ENCODE measurements at regions not wholly inside any gene's neighbourhood (a gene's known extent, or its start where the extent isn't known, plus 50 kb on each side); places are given as distances from the start of the nearest gene placed in this dataset.

GRCh38 chr13:70534466-70534865 is 426.2 kb upstream of the KLHL1 start (continued):
- TF ChIP-seq ZNF280C (tag by site-specific recombination; IDR thresholded peaks at IDR 0.05) (no peak), ZSCAN4 (tag by site-specific recombination; IDR thresholded peaks at IDR 0.05) (no peak), ZNF223 (tag by site-specific recombination; IDR thresholded peaks at IDR 0.05) (no peak), FEZF1 (tag by site-specific recombination; IDR thresholded peaks at IDR 0.05) (no peak)

GRCh38 chr13:70529652-70530051 is 421.4 kb upstream of the KLHL1 start:
- CTCF ChIA-PET = no interaction called here
- H3K9me3 ChIP-seq (ENCODE audit: control insufficient read depth, insufficient read depth, low read depth, low read length) = no peaks in the 10 kb centered on the region
- POLR2A ChIA-PET = no interaction called here
- H3K27ac ChIP-seq (ENCODE audit: extremely low read depth, low read depth, low read length) = no peak overlapping the region
- H3K4me3 ChIP-seq (ENCODE audit: low read depth, low read length) = no peak overlapping the region
- TF ChIP-seq YY1 (tag by site-specific recombination; IDR thresholded peaks at IDR 0.05) (no peak), ZNF335 (tag by site-specific recombination; conservative IDR thresholded peaks at IDR 0.05) (no peak), ZNF596 (tag by site-specific recombination; IDR thresholded peaks at IDR 0.05) (no peak), KLF9 (tag by site-specific recombination; IDR thresholded peaks at IDR 0.05; ENCODE audit: low read depth) (no peak), ZNF561 (tag by site-specific recombination; IDR thresholded peaks at IDR 0.05; ENCODE audit: borderline replicate concordance) (no peak), BCL11B (tag by site-specific recombination; IDR thresholded peaks at IDR 0.05; ENCODE audit: low read depth) (no peak), ZNF157 (tag by site-specific recombination; IDR thresholded peaks at IDR 0.05) (no peak), HOXA7 (CRISPR knock-in tag; IDR thresholded peaks at IDR 0.05; ENCODE audit: borderline replicate concordance) (no peak), ZNF292 (tag by site-specific recombination; IDR thresholded peaks at IDR 0.05; ENCODE audit: borderline replicate concordance, low read depth) (no peak), ZBTB49 (tag by site-specific recombination; IDR thresholded peaks at IDR 0.05; ENCODE audit: low read depth) (no peak)
- no peaks in the 10 kb centered on the region for H3K4me1 ChIP-seq (ENCODE audit: control insufficient read depth, insufficient read depth, low read length)
- H3K36me3 ChIP-seq (ENCODE audit: control insufficient read depth in 2 of 2, insufficient read depth in 1 of 2, low read length in 2 of 2) = no peaks in the 10 kb centered on the region

GRCh38 chr13:70527599-70527998 is 419.3 kb upstream of the KLHL1 start:
- H3K36me3 ChIP-seq (ENCODE audit: control insufficient read depth in 2 of 2, insufficient read depth in 1 of 2, low read length in 2 of 2) = no peaks in the 10 kb centered on the region
- no peak overlapping the region for H3K4me3 ChIP-seq (ENCODE audit: low read depth, low read length)
- no peaks in the 10 kb centered on the region for H3K9me3 ChIP-seq (ENCODE audit: control insufficient read depth, insufficient read depth, low read depth, low read length)
- H3K27ac ChIP-seq (ENCODE audit: extremely low read depth, low read depth, low read length) = no peak overlapping the region
- ChIA-PET CTCF (no interaction called here), POLR2A (no interaction called here)
- H3K4me1 ChIP-seq (ENCODE audit: control insufficient read depth, insufficient read depth, low read length) = no peaks in the 10 kb centered on the region
- TF ChIP-seq ZEB2 (tag by site-specific recombination; IDR thresholded peaks at IDR 0.05) (no peak), ZNF404 (tag by site-specific recombination; IDR thresholded peaks at IDR 0.05) (no peak), GLI2 (tag by site-specific recombination; IDR thresholded peaks at IDR 0.05; ENCODE audit: borderline replicate concordance, low read depth) (no peak), PRDM4 (tag by site-specific recombination; IDR thresholded peaks at IDR 0.05) (no peak), ZBTB26 (tag by site-specific recombination; optimal IDR thresholded peaks at IDR 0.05) (no peak), ZFP37 (tag by site-specific recombination; IDR thresholded peaks at IDR 0.05) (no peak), ZNF112 (tag by site-specific recombination; IDR thresholded peaks at IDR 0.05) (no peak), HOXA7 (CRISPR knock-in tag; IDR thresholded peaks at IDR 0.05; ENCODE audit: borderline replicate concordance) (no peak), ZNF837 (tag by site-specific recombination; IDR thresholded peaks at IDR 0.05) (no peak), KLF8 (tag by site-specific recombination; IDR thresholded peaks at IDR 0.05) (no peak), ZNF639 (tag by site-specific recombination; IDR thresholded peaks at IDR 0.05) (no peak)

All from HEK293 (cell line).